ENCODE measurements at regions not wholly inside any gene's neighbourhood (a gene's known extent, or its start where the extent isn't known, plus 50 kb on each side); places are given as distances from the start of the nearest gene placed in this dataset.
A peak's percentile ranks its signal among the peaks of the same experiment; 100 is the strongest.
"Not testable (repeated sequence)": the region's sequence is repeated elsewhere in the genome, so short reads cannot be mapped to it uniquely, and the experiment has no call there.

- no peak overlapping the region for H3K27ac ChIP-seq
- no peak overlapping the region for H3K9ac ChIP-seq (ENCODE audit: insufficient read length)
- DNase-seq (ENCODE audit: low read depth, low spot score): no peak
- TF ChIP-seq FOXP2 (optimal IDR thresholded peaks at IDR 0.05; ENCODE audit: control extremely low read depth, extremely low read length, insufficient read depth) (no peak), EZH2 (IDR thresholded peaks at IDR 0.05) (no peak), POLR2AphosphoS5 (IDR thresholded peaks at IDR 0.05; ENCODE audit: borderline replicate concordance, low read depth, low read length) (no peak)
- H3K4me3 ChIP-seq: no peak overlapping the region
- no peaks in the 10 kb centered on the region for H3K36me3 ChIP-seq (ENCODE audit: insufficient read depth, low read length)
- H3K9me3 ChIP-seq (ENCODE audit: low read depth, low read length): no peaks in the 10 kb centered on the region
Observed at GRCh38 chr10:27382176-27382575, 121.9 kb upstream of the RAB18 start.

- Histone ChIP-seq H3K4me3 (no peak overlapping the region), H3K27ac (no peak overlapping the region), H3K36me3 (ENCODE audit: insufficient read depth, low read length) (no peaks in the 10 kb centered on the region), H3K9me3 (ENCODE audit: low read depth, low read length) (no peaks in the 10 kb centered on the region), H3K9ac (ENCODE audit: insufficient read length) (no peak overlapping the region)
- TF ChIP-seq EZH2 (IDR thresholded peaks at IDR 0.05) (no peak), FOXP2 (optimal IDR thresholded peaks at IDR 0.05; ENCODE audit: control extremely low read depth, extremely low read length, insufficient read depth) (no peak), POLR2AphosphoS5 (IDR thresholded peaks at IDR 0.05; ENCODE audit: borderline replicate concordance, low read depth, low read length) (no peak)
- no peak for DNase-seq (ENCODE audit: low read depth, low spot score)
Observed at GRCh38 chr10:27380929-27381358, 123.2 kb upstream of the RAB18 start.

GRCh38 chr10:27379041-27379440, 125.1 kb upstream of the RAB18 start:
- H3K36me3 ChIP-seq (ENCODE audit: insufficient read depth, low read length); H3K4me3 ChIP-seq; H3K27ac ChIP-seq; H3K9me3 ChIP-seq (ENCODE audit: low read depth, low read length); DNase-seq (ENCODE audit: low read depth, low spot score); H3K9ac ChIP-seq (ENCODE audit: insufficient read length): not testable (repeated sequence)

- DNase-seq (ENCODE audit: low read depth, low spot score): no peak
- H3K9ac ChIP-seq (ENCODE audit: insufficient read length): no peak overlapping the region
- TF ChIP-seq FOXP2 (optimal IDR thresholded peaks at IDR 0.05; ENCODE audit: control extremely low read depth, extremely low read length, insufficient read depth) (no peak), EZH2 (IDR thresholded peaks at IDR 0.05) (no peak), POLR2AphosphoS5 (IDR thresholded peaks at IDR 0.05; ENCODE audit: borderline replicate concordance, low read depth, low read length) (no peak)
Observed at GRCh38 chr10:27373566-27374160, 130.4 kb upstream of the RAB18 start.

GRCh38 chr10:27372095-27372494, 131.5 kb upstream of the ACBD5 start:
- H3K36me3 ChIP-seq (ENCODE audit: insufficient read depth, low read length): no peaks in the 10 kb centered on the region
- no peak overlapping the region for H3K4me3 ChIP-seq
- H3K27ac ChIP-seq: peak overlapping the region; percentile 31; the same call in 1 of the 2 replicates
- H3K9ac ChIP-seq (ENCODE audit: insufficient read length): no peak overlapping the region
- TF ChIP-seq FOXP2 (optimal IDR thresholded peaks at IDR 0.05; ENCODE audit: control extremely low read depth, extremely low read length, insufficient read depth) (no peak), POLR2AphosphoS5 (IDR thresholded peaks at IDR 0.05; ENCODE audit: borderline replicate concordance, low read depth, low read length) (no peak), EZH2 (IDR thresholded peaks at IDR 0.05) (no peak)
- DNase-seq (ENCODE audit: low read depth, low spot score): no peak
- no peaks in the 10 kb centered on the region for H3K9me3 ChIP-seq (ENCODE audit: low read depth, low read length)

More at GRCh38 chr10:27373566-27374160, 130.4 kb upstream of the RAB18 start:
- H3K9me3 ChIP-seq (ENCODE audit: low read depth, low read length): no peaks in the 10 kb centered on the region
- no peak overlapping the region for H3K27ac ChIP-seq
- no peak overlapping the region for H3K4me3 ChIP-seq
- no peaks in the 10 kb centered on the region for H3K36me3 ChIP-seq (ENCODE audit: insufficient read depth, low read length)

GRCh38 chr10:27371375-27371774, 130.8 kb upstream of the ACBD5 start:
- H3K9ac ChIP-seq (ENCODE audit: insufficient read length); H3K9me3 ChIP-seq (ENCODE audit: low read depth, low read length); H3K27ac ChIP-seq; H3K36me3 ChIP-seq (ENCODE audit: insufficient read depth, low read length); DNase-seq (ENCODE audit: low read depth, low spot score); H3K4me3 ChIP-seq: not testable (repeated sequence)

- H3K4me3 ChIP-seq: no peak overlapping the region
- no peak for DNase-seq (ENCODE audit: low read depth, low spot score)
Observed at GRCh38 chr10:27369880-27370279, 129.3 kb upstream of the ACBD5 start.

GRCh38 chr10:27368706-27369105, 128.1 kb upstream of the ACBD5 start:
- no peak for DNase-seq (ENCODE audit: low read depth, low spot score)
- no peaks in the 10 kb centered on the region for H3K9me3 ChIP-seq (ENCODE audit: low read depth, low read length)

More at GRCh38 chr10:27369880-27370279, 129.3 kb upstream of the ACBD5 start:
- H3K9ac ChIP-seq (ENCODE audit: insufficient read length): no peak overlapping the region
- no peak for TF ChIP-seq FOXP2 (optimal IDR thresholded peaks at IDR 0.05; ENCODE audit: control extremely low read depth, extremely low read length, insufficient read depth)
- TF ChIP-seq POLR2AphosphoS5 (IDR thresholded peaks at IDR 0.05; ENCODE audit: borderline replicate concordance, low read depth, low read length): no peak
- no peak for TF ChIP-seq EZH2 (IDR thresholded peaks at IDR 0.05)
- no peaks in the 10 kb centered on the region for H3K36me3 ChIP-seq (ENCODE audit: insufficient read depth, low read length)
- H3K9me3 ChIP-seq (ENCODE audit: low read depth, low read length): no peaks in the 10 kb centered on the region
- no peak overlapping the region for H3K27ac ChIP-seq

GRCh38 chr10:27366769-27367168, 126.2 kb upstream of the ACBD5 start:
- no peaks in the 10 kb centered on the region for H3K9me3 ChIP-seq (ENCODE audit: low read depth, low read length)
- TF ChIP-seq FOXP2 (optimal IDR thresholded peaks at IDR 0.05; ENCODE audit: control extremely low read depth, extremely low read length, insufficient read depth): no peak
- no peak for TF ChIP-seq EZH2 (IDR thresholded peaks at IDR 0.05)
- no peak for TF ChIP-seq POLR2AphosphoS5 (IDR thresholded peaks at IDR 0.05; ENCODE audit: borderline replicate concordance, low read depth, low read length)

More at GRCh38 chr10:27368706-27369105, 128.1 kb upstream of the ACBD5 start:
- no peaks in the 10 kb centered on the region for H3K36me3 ChIP-seq (ENCODE audit: insufficient read depth, low read length)
- H3K27ac ChIP-seq: no peak overlapping the region
- no peak for TF ChIP-seq POLR2AphosphoS5 (IDR thresholded peaks at IDR 0.05; ENCODE audit: borderline replicate concordance, low read depth, low read length)
- H3K9ac ChIP-seq (ENCODE audit: insufficient read length): no peak overlapping the region
- no peak overlapping the region for H3K4me3 ChIP-seq

More at GRCh38 chr10:27366769-27367168, 126.2 kb upstream of the ACBD5 start:
- Histone ChIP-seq H3K9ac (ENCODE audit: insufficient read length) (no peak overlapping the region), H3K36me3 (ENCODE audit: insufficient read depth, low read length) (no peaks in the 10 kb centered on the region), H3K4me3 (no peak overlapping the region), H3K27ac (no peak overlapping the region)
- no peak for DNase-seq (ENCODE audit: low read depth, low spot score)

All from SK-N-MC (cell line).